GM06990 (cell line): ENCODE measurements at regions not wholly inside any gene's neighbourhood (a gene's known extent, or its start where the extent isn't known, plus 50 kb on each side); places are given as distances from the start of the nearest gene placed in this dataset.

ENCODE experiments used
- DNase-seq: peaks from one replicate; pipeline ENCODE4 v3.0.0-alpha.2; 2011; ENCODE audit not compliant: insufficient read length; ENCODE audit errors: extremely low read depth
- H3K27me3 ChIP-seq: replicated peaks from 2 replicates; pipeline ENCODE4 v1.6.0; 2011; ENCODE audit warnings: low read length; ENCODE audit not compliant: control insufficient read depth, insufficient read depth
- H3K36me3 ChIP-seq: 2 replicates; pipeline ENCODE4 v1.5.1; 2011; ENCODE audit warnings: low read length; ENCODE audit not compliant: control insufficient read depth, insufficient read depth
- H3K4me3 ChIP-seq: replicated peaks from 2 replicates; pipeline ENCODE4 v1.5.1; 2011; ENCODE audit warnings: low read depth, mild to moderate bottlenecking, control low read depth, low read length
- TF ChIP-seq, protein P1 (sequence below): IDR thresholded peaks from 2 replicates; pipeline ENCODE4 v1.5.1; 2011; ENCODE audit warnings: low read length, control low read depth, mild to moderate bottlenecking, inconsistent platforms; ENCODE audit not compliant: insufficient read depth, poor library complexity, severe bottlenecking

- H3K27me3 ChIP-seq: no peaks in the 10 kb centered on the region
- no peaks in the 10 kb centered on the region for H3K36me3 ChIP-seq
- no peak overlapping the region for H3K4me3 ChIP-seq
- DNase-seq: no peak
- TF ChIP-seq, protein P1, sequence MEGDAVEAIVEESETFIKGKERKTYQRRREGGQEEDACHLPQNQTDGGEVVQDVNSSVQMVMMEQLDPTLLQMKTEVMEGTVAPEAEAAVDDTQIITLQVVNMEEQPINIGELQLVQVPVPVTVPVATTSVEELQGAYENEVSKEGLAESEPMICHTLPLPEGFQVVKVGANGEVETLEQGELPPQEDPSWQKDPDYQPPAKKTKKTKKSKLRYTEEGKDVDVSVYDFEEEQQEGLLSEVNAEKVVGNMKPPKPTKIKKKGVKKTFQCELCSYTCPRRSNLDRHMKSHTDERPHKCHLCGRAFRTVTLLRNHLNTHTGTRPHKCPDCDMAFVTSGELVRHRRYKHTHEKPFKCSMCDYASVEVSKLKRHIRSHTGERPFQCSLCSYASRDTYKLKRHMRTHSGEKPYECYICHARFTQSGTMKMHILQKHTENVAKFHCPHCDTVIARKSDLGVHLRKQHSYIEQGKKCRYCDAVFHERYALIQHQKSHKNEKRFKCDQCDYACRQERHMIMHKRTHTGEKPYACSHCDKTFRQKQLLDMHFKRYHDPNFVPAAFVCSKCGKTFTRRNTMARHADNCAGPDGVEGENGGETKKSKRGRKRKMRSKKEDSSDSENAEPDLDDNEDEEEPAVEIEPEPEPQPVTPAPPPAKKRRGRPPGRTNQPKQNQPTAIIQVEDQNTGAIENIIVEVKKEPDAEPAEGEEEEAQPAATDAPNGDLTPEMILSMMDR: no peak
Measured at GRCh38 chr6:99030915-99031314, 83.2 kb upstream of the FBXL4 start.

GRCh38 chr6:99026135-99026534 is 78.4 kb upstream of the FBXL4 start:
- TF ChIP-seq, protein P1: no peak
- Histone ChIP-seq H3K27me3 (no peaks in the 10 kb centered on the region), H3K36me3 (no peaks in the 10 kb centered on the region), H3K4me3 (no peak overlapping the region)
- no peak for DNase-seq

- H3K4me3 ChIP-seq: no peak overlapping the region
- no peaks in the 10 kb centered on the region for H3K27me3 ChIP-seq
- TF ChIP-seq, protein P1: no peak
- no peaks in the 10 kb centered on the region for H3K36me3 ChIP-seq
- no peak for DNase-seq
Measured at GRCh38 chr6:99024089-99024488, 76.3 kb upstream of the FBXL4 start.

- no peak overlapping the region for H3K4me3 ChIP-seq
- H3K27me3 ChIP-seq: no peaks in the 10 kb centered on the region
- no peaks in the 10 kb centered on the region for H3K36me3 ChIP-seq
- TF ChIP-seq, protein P1: no peak
- no peak for DNase-seq
Measured at GRCh38 chr6:99022039-99022609, 74.4 kb upstream of the FBXL4 start.

GRCh38 chr6:99019381-99019780 is 71.6 kb upstream of the FBXL4 start:
- no peak for DNase-seq
- Histone ChIP-seq H3K27me3 (no peaks in the 10 kb centered on the region), H3K4me3 (no peak overlapping the region), H3K36me3 (no peaks in the 10 kb centered on the region)
- TF ChIP-seq, protein P1: no peak

- DNase-seq: no peak
- Histone ChIP-seq H3K36me3 (no peaks in the 10 kb centered on the region), H3K27me3 (no peaks in the 10 kb centered on the region), H3K4me3 (no peak overlapping the region)
- TF ChIP-seq, protein P1: no peak
Measured at GRCh38 chr6:99017150-99017549, 69.4 kb upstream of the FBXL4 start.
